HG03442 (cell line): ENCODE measurements at regions not wholly inside any gene's neighbourhood (a gene's known extent, or its start where the extent isn't known, plus 50 kb on each side); places are given as distances from the start of the nearest gene placed in this dataset.

Source experiments
- ATAC-seq: cut with Tn5 transposase; IDR thresholded peaks from one replicate; pipeline ENCODE4 v1.9.1; 2021; ENCODE audit warnings: mild to moderate bottlenecking, moderate library complexity; ENCODE audit not compliant: unreplicated experiment

DNA sequence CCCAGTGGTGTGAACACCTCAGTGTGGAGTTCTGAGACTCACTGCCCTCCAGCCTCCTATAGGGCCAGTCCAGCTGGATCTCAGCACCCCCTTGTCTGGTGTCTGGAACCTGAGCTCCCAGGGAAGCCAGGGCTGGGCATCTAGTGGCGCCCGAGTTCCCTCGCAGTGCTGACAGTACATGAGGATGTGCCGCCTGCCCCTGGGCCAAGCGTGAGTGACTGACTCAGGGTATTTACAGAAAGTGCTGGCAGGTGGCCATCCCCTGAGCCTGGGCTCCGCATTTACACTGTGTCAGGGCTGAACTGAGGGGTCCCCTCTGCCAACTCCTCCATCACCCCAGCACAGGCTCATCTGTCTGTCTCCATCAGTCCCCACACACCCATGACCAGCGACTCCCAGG is 185.3 kb downstream of the BRD1 start:
- no peak for ATAC-seq

- ATAC-seq = no peak
Measured at GRCh38 chr22:49641770-49642313, 185.8 kb downstream of the BRD1 start.

DNA sequence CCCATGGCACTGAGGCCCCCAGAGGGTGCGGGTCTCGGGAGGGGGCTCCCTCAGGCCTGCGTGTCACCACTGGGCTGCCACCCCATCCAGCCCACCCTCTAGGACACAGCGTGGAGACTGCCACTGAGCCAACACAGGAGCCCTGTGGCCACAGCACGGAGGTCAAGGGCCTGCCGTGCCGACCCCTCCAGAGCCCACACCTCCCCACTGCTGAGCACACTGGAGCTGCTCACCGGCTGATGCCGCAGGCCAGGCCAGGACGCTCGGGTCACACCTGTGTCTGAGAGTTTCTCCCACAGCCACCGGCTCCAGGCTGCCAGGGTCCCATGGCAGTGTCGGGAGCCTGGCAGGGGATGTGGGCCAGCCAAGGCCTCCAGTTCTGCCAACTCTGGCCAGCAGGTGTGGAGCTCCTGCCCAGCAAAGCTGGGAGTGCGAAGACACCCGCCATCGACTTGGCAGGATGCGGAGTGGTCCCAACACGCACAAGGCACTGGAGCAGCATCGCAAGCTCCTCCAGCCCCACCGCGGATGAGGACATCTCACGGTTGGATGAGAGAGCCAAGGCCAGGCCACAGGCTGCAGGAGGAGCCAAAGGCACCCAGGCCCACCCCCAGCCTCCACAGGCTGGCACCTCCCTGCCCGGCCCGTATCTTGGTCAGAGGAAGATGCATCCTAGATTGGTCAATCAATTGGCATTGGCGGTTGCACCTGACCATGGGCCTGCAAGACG is 187.1 kb downstream of the BRD1 start:
- no peak for ATAC-seq

DNA sequence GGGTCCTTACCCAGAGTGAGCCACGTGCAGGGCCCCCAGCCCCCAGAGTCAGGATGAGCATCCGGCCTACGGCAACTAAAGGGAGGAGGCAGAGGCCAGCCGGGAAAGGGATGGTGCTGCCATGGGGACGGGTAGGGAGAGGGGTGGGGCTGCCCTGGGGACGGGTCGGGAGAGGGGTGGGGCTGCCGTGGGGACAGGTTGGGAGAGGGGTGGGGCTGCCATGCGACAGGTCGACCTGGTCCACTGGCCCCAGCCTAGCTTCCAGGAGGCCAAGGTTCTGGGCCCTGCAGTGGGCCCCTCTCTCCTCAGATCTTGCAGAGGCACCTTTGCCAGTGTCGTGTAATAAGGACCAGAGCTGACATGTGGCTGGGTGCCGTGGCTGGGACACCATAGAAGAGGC is 187.7 kb downstream of the BRD1 start:
- ATAC-seq = no peak

DNA sequence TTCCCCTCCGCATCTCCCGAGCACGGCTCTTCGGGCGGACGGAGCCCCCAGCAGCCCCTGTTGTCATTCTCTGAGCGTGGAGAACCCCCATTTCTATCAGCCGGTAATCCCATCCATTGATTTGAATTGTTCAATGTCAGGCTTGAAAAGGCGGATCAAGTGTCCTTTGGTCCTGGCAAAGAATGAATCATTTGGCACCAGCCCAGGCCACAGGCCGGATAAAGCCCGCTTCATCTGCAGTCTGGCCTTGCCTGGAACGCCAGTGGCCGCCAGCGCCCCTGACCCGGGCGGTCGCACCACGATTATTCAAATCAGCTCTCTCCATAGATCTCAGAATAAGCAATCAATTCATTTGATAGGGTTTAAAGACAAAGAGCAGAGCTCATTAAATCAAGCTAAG is 188.9 kb downstream of the BRD1 start:
- no peak for ATAC-seq

GRCh38 chr22:49638001-49638400 is 189.7 kb downstream of the BRD1 start:
- no peak for ATAC-seq

DNA sequence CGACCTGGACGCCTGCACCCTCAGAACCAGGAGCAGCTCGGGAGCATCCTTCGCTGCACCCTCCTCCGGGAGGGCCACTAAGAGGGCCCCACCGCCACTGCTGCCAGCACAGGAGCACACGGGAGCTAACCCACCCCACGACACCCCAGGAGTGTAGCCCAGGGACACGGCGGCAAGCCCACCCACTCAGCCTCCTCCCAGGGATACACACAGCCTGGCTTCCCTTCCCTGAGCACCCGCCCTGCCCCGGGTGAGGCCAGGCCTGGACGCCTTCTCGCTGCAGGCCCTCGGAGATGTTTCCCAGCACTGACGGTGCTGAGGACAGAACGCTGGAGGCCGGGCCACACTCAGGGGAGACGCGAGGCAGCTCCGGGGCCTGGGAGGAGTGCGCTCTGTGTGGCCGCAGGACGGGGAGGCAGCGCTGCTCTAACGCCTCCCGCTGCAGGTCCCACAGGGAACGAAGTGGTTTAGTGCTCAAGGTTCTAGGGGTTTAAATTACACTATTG is 190.4 kb downstream of the BRD1 start:
- ATAC-seq = no peak

DNA sequence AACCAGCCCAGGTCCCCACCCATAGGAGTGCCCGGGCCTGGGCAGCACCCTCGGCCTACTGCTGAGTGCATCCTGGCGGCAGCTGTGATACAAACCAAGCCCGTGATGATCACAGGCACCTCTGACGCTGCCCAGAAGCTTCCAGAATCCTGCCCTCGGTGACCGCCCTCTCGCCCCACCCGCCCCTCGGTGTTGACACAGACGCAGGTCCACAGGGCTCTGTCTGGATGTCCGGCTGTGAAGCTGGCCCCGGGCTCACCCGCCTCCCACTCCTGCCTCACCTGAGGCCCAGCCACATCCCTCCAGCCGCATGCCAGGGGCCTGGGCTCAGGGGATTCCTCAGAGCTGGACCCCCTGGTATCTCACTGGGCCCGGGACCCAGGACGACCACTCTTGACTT is 191.0 kb downstream of the BRD1 start:
- ATAC-seq = no peak

DNA sequence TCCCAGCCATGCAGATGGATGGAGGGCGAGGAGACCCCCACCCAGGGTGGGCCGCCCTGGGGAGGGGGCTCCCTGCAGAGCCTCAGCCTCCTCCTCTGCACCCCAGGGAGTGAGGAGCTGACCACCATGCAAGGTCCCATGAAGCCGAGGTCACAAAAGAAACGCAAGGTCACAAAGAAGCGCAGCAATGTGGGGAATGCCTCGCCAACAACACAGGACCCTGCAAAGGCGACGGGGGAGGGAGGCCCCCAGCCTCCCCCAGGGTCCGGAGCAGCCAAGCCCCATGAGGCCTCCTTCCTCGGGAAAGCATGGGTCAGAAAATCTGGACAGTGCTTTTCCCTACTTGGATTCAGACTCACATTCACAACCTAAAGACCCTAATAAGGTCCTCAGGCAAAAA is 191.5 kb downstream of the BRD1 start:
- ATAC-seq = no peak

DNA sequence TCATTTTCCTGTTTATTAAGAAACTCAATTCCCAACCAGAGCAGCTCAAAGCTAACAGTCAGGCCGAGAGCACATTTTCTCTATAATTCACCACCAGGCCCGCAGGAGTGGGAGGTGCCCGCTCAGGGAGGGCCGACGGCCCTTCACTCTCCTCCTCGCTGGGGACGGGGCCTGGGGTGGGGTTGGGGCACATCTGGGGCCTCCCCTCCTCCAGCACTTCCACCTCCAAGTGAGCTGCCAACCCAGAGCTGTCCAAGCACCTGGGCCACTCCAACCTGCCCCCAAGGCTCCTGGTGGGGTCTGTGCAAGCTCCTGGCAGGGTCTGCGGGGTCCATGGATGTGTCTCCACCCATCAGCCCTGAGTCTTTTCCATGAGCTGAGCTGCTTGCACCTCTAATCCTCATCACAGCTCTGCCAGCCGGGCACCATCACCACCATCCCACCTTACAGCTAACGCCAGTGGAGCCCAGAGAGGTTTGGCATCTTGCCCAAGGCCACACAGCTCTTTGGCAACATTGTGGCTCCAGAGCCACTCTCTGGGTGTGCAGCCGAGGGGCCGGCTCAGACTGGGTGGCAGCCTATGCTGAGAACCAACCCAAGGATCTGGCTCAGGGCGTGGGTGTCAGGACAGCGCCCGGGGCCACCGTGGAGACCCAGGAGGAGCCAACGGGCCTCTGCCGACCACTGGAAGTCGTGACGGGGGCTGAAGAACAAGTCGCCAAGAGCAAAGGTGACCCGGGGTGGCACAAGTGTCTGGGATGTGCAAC is 193.5 kb downstream of the BRD1 start:
- no peak for ATAC-seq

GRCh38 chr22:49633010-49633324 is 194.7 kb downstream of the BRD1 start:
- ATAC-seq = no peak

- no peak for ATAC-seq
Measured at GRCh38 chr22:49632199-49633009, 195.3 kb downstream of the BRD1 start.

- no peak for ATAC-seq
Measured at GRCh38 chr22:49630448-49630946, 197.2 kb downstream of the BRD1 start.

DNA sequence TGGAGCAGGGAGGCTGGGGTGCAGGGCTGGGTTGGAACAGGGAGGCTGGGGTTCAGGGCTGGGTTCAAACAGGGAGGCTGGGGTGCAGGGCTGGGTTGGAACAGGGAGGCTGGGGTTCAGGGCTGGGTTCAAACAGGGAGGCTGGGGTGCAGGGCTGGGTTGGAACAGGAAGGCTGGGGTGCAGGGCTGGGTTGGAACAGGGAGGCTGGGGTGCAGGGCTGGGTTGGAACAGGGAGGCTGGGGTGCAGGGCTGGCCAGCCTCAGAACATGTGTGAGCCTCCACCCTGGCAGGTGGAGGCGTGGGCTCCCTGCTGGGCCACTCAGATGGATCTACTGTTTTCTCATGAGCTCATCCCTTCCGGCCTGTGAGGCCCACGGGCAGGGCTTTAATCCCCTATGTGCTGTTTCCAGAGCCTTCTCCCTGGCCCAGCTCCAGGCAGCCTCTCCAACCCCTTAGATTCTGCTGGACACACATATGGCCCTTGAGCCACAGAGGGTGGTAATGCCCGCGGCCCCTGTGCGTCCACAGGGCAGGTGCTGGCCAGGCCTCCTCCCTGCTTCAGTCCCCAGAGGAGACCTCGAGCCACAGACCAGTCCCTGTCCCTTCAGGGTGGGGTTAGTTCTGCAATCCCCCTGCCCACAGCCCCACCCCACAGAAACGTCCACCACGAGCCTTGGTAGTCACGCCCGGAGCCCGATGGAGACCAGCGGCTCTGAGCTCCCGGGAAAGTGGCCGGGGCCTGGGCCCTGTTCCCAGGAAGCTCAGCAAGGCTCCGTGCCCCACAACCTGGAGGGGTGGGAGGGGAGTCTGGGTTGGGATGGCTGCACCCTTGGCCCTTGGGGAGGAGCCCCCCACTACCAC is 197.9 kb downstream of the BRD1 start:
- ATAC-seq = no peak

DNA sequence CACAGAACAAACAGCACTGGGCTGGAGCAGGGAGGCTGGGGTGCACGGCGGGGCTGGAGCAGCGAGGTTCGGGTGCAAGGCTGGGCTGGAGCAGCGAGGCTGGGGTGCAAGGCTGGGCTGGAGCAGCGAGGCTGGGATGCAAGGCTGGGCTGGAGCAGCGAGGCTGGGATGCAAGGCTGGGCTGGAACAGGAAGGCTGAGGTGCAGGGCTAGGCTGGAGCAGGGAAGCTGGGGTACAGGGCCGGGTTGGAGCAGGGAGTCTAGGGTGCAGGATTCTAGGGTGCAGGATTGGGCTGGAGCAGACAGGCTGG is 198.5 kb downstream of the BRD1 start:
- no peak for ATAC-seq

DNA sequence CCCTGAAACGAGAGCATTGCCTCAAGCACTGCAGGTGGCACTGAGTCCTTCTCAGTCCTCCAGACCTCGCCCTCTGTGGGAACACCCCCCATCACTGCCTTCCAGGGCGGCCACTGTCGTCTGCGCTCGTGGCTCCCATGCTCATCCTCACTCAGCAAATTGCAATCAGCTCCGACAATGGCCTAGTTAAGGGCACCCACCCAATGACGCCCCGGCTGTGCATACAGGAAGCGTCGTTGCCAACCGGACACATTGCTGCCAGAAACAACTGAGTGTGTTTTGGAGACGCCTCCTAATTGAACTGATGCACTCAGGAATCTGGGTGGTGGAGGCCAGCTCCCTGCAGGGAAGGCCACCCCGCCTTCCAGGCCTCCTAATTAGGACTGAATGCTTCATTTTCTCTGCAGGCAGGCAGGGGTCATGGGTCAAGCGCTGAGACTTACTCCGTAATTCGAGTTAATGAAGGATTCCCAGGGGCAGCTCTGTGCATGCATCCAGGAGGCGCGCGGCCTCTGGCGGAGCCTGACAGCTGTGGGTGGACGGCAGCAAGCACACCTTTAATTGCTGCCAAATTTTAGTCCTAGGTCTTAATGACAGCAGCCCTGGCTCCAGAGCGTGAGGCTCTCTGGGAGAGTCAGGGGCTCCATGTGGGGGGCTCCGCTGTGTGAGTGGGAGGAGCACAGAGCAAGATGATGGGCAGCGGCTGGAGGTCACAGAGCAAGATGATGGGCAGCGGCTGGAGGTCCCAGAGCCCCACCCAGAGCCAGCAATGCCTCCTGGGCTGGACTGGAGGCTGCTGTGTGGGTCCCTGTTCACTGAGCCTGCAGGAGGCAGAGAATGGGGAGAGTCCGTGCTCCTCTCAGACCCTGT is 199.0 kb downstream of the BRD1 start:
- no peak for ATAC-seq

DNA sequence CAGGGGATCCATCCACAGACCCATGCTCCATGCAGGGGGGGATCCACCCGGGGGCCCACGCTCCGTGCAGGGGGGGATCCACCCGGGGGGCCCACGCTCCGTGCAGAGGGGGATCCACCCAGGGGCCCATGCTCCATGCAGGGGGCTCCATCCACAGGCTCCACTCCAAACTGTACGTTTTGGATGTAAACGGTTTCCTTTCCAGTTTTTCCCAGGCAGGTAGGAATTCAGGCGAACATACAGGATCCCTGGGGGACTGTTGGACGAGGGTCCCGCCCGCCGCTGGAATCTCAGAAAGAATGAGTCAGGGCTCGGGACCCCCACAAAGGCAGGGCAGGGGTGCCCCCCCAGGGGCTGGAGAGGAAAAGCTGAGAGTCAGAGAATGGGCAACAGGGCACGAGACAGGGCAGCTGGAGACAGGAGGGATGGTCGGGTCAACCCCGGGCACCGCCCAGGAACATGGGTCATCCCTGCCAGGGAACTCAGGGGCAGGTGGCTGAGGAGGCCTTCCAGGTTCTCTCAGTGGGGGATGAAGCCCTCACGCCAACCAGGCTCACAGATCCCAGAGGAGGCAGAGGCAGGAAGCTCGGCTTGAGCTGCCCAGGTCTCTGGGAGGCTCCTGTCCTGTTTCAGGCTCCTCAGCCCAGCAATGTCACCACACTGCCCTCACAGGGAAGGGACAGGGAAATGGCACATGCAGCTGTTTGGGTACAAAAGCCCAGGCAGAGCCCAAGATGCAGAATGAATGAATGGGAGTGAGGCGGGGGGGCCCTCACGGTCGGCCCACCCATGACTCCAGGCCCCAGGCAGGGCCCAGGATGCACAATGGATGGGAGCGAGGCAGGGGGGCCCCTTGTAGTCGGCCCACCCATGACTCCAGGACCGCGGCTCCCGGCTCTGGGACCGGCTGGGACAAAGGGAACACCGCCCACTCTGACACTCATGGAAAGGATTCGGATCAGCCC is 200.2 kb downstream of the BRD1 start:
- no peak for ATAC-seq
